Adrenal gland (tissue), 9 donors: ENCODE measurements at regions not wholly inside any gene's neighbourhood (a gene's known extent, or its start where the extent isn't known, plus 50 kb on each side); places are given as distances from the start of the nearest gene placed in this dataset.

ENCODE experiments used
- DNase-seq, 7 donors: peaks; one replicate each; pipeline ENCODE4 v3.0.0-alpha.2; 2019 to 2020
- H3K27ac ChIP-seq, 5 donors: fragments of 200-600 bp; sonication (generic) in 4 of 5; 1 replicate in 3 of 5; 2 replicates in 2 of 5; pipeline versions ENCODE4 v1.5.1 to v1.8.0; 2016 to 2020; ENCODE audit warnings: mild to moderate bottlenecking in 1 of 5
- H3K27me3 ChIP-seq: fragments of 200-600 bp; 2 replicates; pipeline ENCODE4 v1.8.0; 2021
- H3K36me3 ChIP-seq, 2 donors: fragments of 200-600 bp; replicated peaks in 1 of 2; 1 replicate in 1 of 2; 2 replicates in 1 of 2; pipeline versions ENCODE4 v1.5.1 to v1.8.0; 2018 to 2022
- H3K4me1 ChIP-seq, 2 donors: fragments of 200-600 bp; replicated peaks in 1 of 2; 1 replicate in 1 of 2; 2 replicates in 1 of 2; pipeline versions ENCODE4 v1.5.1 to v1.8.0; 2018 to 2021
- H3K4me3 ChIP-seq, 4 donors: fragments of 200-600 bp; sonication (generic) in 3 of 4; one replicate each; pipeline ENCODE4 v1.5.1; 2016 to 2018
- H3K9me3 ChIP-seq, 3 donors: fragments of 200-600 bp; sonication (generic) in 1 of 3; replicated peaks in 1 of 3; 1 replicate in 2 of 3; 2 replicates in 1 of 3; pipeline versions ENCODE4 v1.5.1 to v1.8.0; 2016 to 2021
- POLR2A ChIP-seq, 2 donors: fragments of 450-650 bp; IDR thresholded peaks; one replicate each; pipeline ENCODE4 v1.6.1; 2017; ENCODE audit warnings: antibody characterized with exemption in 2 of 2, mild to moderate bottlenecking in 2 of 2, moderate library complexity in 1 of 2
- WGBS, 4 donors: extraction: QIAGEN DNeasy Blood & Tissue Kit in 2 of 4; methylation state at CpG; one replicate each; pipeline versions ENCODE4 v1.1.5 to v1.1.7; 2013 to 2017; 5-methylcytosine and 5-hydroxymethylcytosine counted together
- intact Hi-C, 2 donors: fragments of 100-400 bp; cut with DNase I; formaldehyde crosslinking; loops; one replicate each; pipeline versions ENCODE4 v1.14.1 to v1.15.0; 2022 to 2023
- TF ChIP-seq, protein P1 (sequence below), 6 experiments: fragments of 450-650 bp in 4 of 6; fragments of 200-600 bp in 2 of 6; sonication (generic) in 1 of 6; IDR thresholded peaks; 1 replicate in 5 of 6; 2 replicates in 1 of 6; pipeline versions ENCODE4 v1.5.1 to v1.8.0; 2016 to 2021; ENCODE audit warnings: antibody characterized with exemption in 6 of 6, mild to moderate bottlenecking in 2 of 6, moderate library complexity in 1 of 6
- donor health status: healthy with polysubstance abuse.
- donor health status: Bipolar disorder and iron deficiency.
- donor health status: DM: yes; HTN: yes; CAD: no.
- donor health status: DM: no; HTN: no; CAD: no.
- donor health status: DM: no; HTN: no; CAD: no.

- 89 to 90% (median 90%) methylated on average over 3 of the region's 3 CpGs for WGBS, 4 donors
- Histone ChIP-seq H3K4me3 (no peak overlapping the region), H3K27me3 (no peaks in the 10 kb centered on the region), H3K4me1 (no peaks in the 10 kb centered on the region), H3K9me3 (no peaks in the 10 kb centered on the region), H3K36me3 (no peaks in the 10 kb centered on the region), H3K27ac (no peak overlapping the region)
- intact Hi-C loops: no loop called here
- no peak for TF ChIP-seq POLR2A (IDR thresholded peaks at IDR 0.05)
- TF ChIP-seq, protein P1, sequence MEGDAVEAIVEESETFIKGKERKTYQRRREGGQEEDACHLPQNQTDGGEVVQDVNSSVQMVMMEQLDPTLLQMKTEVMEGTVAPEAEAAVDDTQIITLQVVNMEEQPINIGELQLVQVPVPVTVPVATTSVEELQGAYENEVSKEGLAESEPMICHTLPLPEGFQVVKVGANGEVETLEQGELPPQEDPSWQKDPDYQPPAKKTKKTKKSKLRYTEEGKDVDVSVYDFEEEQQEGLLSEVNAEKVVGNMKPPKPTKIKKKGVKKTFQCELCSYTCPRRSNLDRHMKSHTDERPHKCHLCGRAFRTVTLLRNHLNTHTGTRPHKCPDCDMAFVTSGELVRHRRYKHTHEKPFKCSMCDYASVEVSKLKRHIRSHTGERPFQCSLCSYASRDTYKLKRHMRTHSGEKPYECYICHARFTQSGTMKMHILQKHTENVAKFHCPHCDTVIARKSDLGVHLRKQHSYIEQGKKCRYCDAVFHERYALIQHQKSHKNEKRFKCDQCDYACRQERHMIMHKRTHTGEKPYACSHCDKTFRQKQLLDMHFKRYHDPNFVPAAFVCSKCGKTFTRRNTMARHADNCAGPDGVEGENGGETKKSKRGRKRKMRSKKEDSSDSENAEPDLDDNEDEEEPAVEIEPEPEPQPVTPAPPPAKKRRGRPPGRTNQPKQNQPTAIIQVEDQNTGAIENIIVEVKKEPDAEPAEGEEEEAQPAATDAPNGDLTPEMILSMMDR (IDR thresholded peaks at IDR 0.05): no peak
- no peak for DNase-seq
These were observed 213.7 kb downstream of the DIPK2A start for GRCh38 chr3:144185276-144185675.

GRCh38 chr3:144187531-144188210, 216.0 kb downstream of the DIPK2A start:
- H3K4me3 ChIP-seq: no peak overlapping the region
- no peaks in the 10 kb centered on the region for H3K9me3 ChIP-seq
- no peak for DNase-seq
- H3K27me3 ChIP-seq: no peaks in the 10 kb centered on the region
- TF ChIP-seq, protein P1 (IDR thresholded peaks at IDR 0.05): no peak
- no peak for TF ChIP-seq POLR2A (IDR thresholded peaks at IDR 0.05)
- no peak overlapping the region for H3K27ac ChIP-seq
- 83 to 93% (median 89%) methylated on average over 2 of the region's 2 CpGs for WGBS, 4 donors
- H3K4me1 ChIP-seq: no peaks in the 10 kb centered on the region
- H3K36me3 ChIP-seq: no peaks in the 10 kb centered on the region
- intact Hi-C loops: no loop called here

DNA sequence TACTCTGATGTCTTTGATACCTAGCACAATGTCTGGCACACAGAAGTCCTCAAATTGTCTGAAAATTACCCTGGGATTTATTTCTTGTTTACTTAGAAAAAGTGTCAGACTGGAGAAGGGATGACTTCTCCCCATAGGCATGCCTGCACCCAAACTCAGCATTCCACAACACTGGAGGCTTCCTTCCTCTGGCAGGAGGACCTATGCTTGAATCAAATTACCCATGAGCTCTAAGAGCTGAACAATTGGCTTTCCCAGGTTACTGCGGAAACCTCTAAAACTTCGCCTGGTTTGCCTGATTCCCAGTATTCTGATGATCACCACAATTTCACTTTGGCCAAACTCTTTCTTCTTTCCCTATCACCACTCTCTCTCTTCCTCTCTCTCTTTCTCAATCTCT, 217.4 kb downstream of the DIPK2A start:
- intact Hi-C loops: no loop called here
- no peaks in the 10 kb centered on the region for H3K27me3 ChIP-seq
- WGBS, 4 donors: 87 to 98% (median 94%) methylated on average over 2 of the region's 2 CpGs
- H3K4me3 ChIP-seq: no peak overlapping the region
- H3K27ac ChIP-seq: no peak overlapping the region
- no peak for DNase-seq
- no peaks in the 10 kb centered on the region for H3K4me1 ChIP-seq
- H3K9me3 ChIP-seq: no peaks in the 10 kb centered on the region
- TF ChIP-seq, protein P1 (IDR thresholded peaks at IDR 0.05): no peak
- no peak for TF ChIP-seq POLR2A (IDR thresholded peaks at IDR 0.05)
- H3K36me3 ChIP-seq: no peaks in the 10 kb centered on the region

- H3K27me3 ChIP-seq: no peaks in the 10 kb centered on the region
- no peak for TF ChIP-seq POLR2A (IDR thresholded peaks at IDR 0.05)
- TF ChIP-seq, protein P1 (IDR thresholded peaks at IDR 0.05): no peak
- DNase-seq: no peak
- H3K27ac ChIP-seq: no peak overlapping the region
- H3K36me3 ChIP-seq: no peaks in the 10 kb centered on the region
- H3K9me3 ChIP-seq: no peaks in the 10 kb centered on the region
- no peaks in the 10 kb centered on the region for H3K4me1 ChIP-seq
- no peak overlapping the region for H3K4me3 ChIP-seq
- 97 to 100% (median 99%) methylated on average over 2 of the region's 2 CpGs for WGBS, 4 donors
- intact Hi-C loops: no loop called here
These were observed 225.5 kb downstream of the DIPK2A start for GRCh38 chr3:144197116-144197515.
